Gastroesophageal sphincter (tissue), 3 donors: ENCODE measurements at regions not wholly inside any gene's neighbourhood (a gene's known extent, or its start where the extent isn't known, plus 50 kb on each side); places are given as distances from the start of the nearest gene placed in this dataset.

Experiments used
- CTCF ChIP-seq, 4 experiments: fragments of 200-600 bp in 2 of 4; fragments of 450-650 bp in 2 of 4; sonication (generic) in 1 of 4; IDR thresholded peaks; one replicate each; pipeline ENCODE4 v1.5.1; 2017 to 2019; ENCODE audit warnings: antibody characterized with exemption in 4 of 4, mild to moderate bottlenecking in 2 of 4, moderate library complexity in 2 of 4
- POLR2AphosphoS5 ChIP-seq: sonication (generic); formaldehyde crosslinking; IDR thresholded peaks from one replicate; pipeline ENCODE4 v1.6.1; 2017; ENCODE audit warnings: antibody characterized with exemption

- no peak for TF ChIP-seq CTCF (IDR thresholded peaks at IDR 0.05)
- TF ChIP-seq POLR2AphosphoS5 = no peak
Measured at GRCh38 chr12:123047289-123047688, 66.8 kb downstream of the ARL6IP4 start.
